GM13976 (cell line): ENCODE measurements at regions not wholly inside any gene's neighbourhood (a gene's known extent, or its start where the extent isn't known, plus 50 kb on each side); places are given as distances from the start of the nearest gene placed in this dataset.

Experiments
- DNase-seq: peaks from one replicate; pipeline ENCODE4 v3.0.0; 2012; ENCODE audit warnings: low spot score
- in situ Hi-C: fragments of 300-500 bp; cut with MboI; formaldehyde crosslinking; loops from one replicate; pipeline ENCODE4 v1.12.0; 2022; ENCODE audit warnings: low sequenced_read_pairs, mixed read lengths, inconsistent platforms; ENCODE audit not compliant: unreplicated experiment
- TF ChIP-seq, protein P1 (sequence below): IDR thresholded peaks from 2 replicates; pipeline ENCODE4 v1.5.1; 2012; ENCODE audit warnings: borderline replicate concordance, mild to moderate bottlenecking; ENCODE audit not compliant: insufficient read depth; ENCODE audit errors: extremely low read depth, missing control alignments, control extremely low read depth

DNA sequence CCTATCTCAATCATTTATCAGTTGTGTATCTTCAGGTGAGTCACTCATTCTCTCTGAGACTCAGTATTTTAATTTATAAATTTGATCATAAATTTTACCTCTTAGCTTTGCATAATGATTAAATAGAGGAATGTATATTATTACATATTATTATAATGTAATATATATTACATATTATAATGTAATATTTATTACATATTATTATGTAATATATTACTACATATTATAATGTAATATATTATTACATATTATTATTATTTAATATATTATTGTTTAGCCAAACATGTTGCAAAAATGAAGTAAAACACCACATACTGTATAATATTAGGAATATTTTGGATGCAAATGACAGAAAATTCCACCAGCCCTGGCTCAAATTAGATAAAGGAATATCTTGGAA, 104.7 kb upstream of the NFIA start:
- DNase-seq: no peak
- in situ Hi-C loops: no loop called here
- TF ChIP-seq, protein P1, sequence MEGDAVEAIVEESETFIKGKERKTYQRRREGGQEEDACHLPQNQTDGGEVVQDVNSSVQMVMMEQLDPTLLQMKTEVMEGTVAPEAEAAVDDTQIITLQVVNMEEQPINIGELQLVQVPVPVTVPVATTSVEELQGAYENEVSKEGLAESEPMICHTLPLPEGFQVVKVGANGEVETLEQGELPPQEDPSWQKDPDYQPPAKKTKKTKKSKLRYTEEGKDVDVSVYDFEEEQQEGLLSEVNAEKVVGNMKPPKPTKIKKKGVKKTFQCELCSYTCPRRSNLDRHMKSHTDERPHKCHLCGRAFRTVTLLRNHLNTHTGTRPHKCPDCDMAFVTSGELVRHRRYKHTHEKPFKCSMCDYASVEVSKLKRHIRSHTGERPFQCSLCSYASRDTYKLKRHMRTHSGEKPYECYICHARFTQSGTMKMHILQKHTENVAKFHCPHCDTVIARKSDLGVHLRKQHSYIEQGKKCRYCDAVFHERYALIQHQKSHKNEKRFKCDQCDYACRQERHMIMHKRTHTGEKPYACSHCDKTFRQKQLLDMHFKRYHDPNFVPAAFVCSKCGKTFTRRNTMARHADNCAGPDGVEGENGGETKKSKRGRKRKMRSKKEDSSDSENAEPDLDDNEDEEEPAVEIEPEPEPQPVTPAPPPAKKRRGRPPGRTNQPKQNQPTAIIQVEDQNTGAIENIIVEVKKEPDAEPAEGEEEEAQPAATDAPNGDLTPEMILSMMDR: no peak

DNA sequence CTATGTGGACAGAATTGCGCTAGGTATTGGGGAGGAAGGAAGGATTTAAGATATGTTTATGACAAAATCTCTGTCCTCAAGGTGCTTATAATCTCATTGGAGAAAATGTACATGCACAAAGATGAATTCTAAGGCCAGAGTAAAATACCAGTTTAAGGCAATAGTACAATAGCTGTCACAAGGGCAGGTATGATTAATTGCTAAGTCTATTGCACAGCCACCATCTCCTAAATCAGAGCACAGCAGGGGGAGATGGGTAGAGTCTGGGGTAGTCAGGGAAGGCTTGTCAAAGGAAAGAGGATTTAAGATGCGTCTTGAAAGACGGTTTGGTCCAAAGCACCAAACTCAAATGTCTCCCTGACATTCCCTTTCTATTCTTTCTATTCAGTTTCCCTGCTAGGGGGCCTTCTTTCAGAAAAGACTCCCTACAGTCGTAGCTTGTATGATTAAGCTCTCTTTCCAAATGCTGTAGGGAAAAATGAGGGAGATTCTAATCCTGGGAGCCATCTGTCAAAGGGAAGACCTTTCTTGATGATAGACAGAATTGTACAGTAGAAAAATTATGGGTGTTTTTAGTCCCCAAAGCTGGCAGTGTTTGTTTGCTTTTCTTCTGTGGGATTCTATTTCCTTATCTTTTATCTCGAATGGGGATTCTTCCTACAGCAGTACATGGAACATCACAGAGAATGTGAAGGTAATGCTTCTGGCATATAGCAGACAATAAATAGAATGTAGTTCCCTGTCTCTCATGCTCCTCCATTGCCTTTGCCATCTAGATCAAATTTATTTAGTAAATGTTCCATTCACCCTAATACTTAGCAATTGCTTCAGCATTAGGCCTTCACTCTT, 107.6 kb upstream of the NFIA start:
- DNase-seq: no peak
- TF ChIP-seq, protein P1: no peak
- in situ Hi-C loops: no loop called here

DNA sequence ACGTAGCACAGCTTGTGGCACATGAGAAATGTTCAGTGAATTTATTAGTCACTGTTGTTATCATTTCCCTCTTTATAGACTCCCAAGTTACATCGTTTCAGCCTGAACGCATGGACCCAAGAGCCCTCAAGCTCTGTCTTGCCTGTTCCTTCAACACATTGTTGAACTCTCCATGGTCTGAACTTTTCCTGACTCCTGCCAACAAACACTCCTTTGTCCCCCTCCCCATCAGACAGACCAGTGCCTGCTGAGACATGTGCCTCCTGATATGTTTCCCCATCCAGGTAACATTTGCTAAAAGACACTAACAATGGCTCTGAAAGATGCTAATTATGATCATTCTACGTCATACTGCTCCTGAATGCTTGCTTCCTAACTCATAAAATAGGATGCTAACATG, 108.7 kb upstream of the NFIA start:
- in situ Hi-C loops: no loop called here
- TF ChIP-seq, protein P1: no peak
- no peak for DNase-seq

DNA sequence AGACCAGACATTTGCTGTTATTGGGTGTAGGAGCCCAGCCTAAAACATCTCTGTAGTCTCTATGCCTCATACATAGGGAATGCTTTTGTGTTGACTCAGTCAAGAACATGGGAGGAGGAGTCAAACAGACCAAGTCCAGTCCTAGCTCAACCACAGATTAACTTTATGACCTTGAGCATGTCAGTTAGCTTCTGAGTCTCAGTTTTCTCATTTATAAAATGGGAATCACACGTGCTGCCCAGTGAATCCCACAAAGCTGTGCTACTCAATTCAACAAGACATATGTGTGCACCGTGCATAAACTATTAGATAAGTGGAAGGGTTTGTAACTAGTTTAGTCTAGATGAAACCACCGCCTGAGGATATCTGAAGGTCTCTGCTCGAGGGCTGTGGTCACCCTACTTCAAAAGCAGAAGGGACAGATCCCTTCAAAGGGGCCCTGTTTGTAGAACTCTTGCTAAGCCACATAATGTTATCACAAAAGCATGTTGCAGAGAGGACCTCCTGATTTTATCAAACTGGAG, 109.5 kb upstream of the NFIA start:
- TF ChIP-seq, protein P1: no peak
- in situ Hi-C loops: no loop called here
- DNase-seq: no peak

- DNase-seq: no peak
- TF ChIP-seq, protein P1: no peak
- in situ Hi-C loops: no loop called here
These were observed 111.0 kb upstream of the NFIA start for GRCh38 chr1:60971330-60971729.

GRCh38 chr1:60969971-60970509, 112.3 kb upstream of the NFIA start:
- in situ Hi-C loops: no loop called here
- TF ChIP-seq, protein P1: no peak
- DNase-seq: no peak
